GM23248 (cell line): ENCODE measurements at regions not wholly inside any gene's neighbourhood (a gene's known extent, or its start where the extent isn't known, plus 50 kb on each side); places are given as distances from the start of the nearest gene placed in this dataset.
"Not testable (repeated sequence)": the region's sequence is repeated elsewhere in the genome, so short reads cannot be mapped to it uniquely, and the experiment has no call there.

ENCODE experiments used
- DNase-seq: peaks from one replicate; pipeline ENCODE4 v3.0.0-alpha.2; 2015
- H2AFZ ChIP-seq: fragments of 200-600 bp; sonication (generic); 2 replicates; pipeline ENCODE4 v1.6.1; 2016; ENCODE audit warnings: antibody characterized with exemption
- H3F3A ChIP-seq: fragments of 200-600 bp; sonication (generic); 2 replicates; pipeline ENCODE4 v1.6.1; 2016; ENCODE audit warnings: mild to moderate bottlenecking, antibody characterized with exemption, mixed run types; ENCODE audit not compliant: insufficient read depth
- H3K27ac ChIP-seq: fragments of 200-600 bp; sonication (generic); 2 replicates; pipeline ENCODE4 v1.5.1; 2016; ENCODE audit warnings: mild to moderate bottlenecking
- H3K27me3 ChIP-seq: fragments of 200-600 bp; sonication (generic); replicated peaks from 2 replicates; pipeline ENCODE4 v1.6.1; 2016; ENCODE audit warnings: mild to moderate bottlenecking; ENCODE audit not compliant: insufficient read depth
- H3K36me3 ChIP-seq: fragments of 200-600 bp; sonication (generic); 2 replicates; pipeline ENCODE4 v1.6.1; 2016; ENCODE audit warnings: low read depth, mild to moderate bottlenecking
- H3K4me1 ChIP-seq: fragments of 200-600 bp; sonication (generic); 2 replicates; pipeline ENCODE4 v1.6.1; 2016; ENCODE audit warnings: mild to moderate bottlenecking; ENCODE audit not compliant: insufficient read depth
- H3K4me2 ChIP-seq: fragments of 200-600 bp; sonication (generic); one replicate; pipeline ENCODE4 v1.6.1; 2016; ENCODE audit warnings: mild to moderate bottlenecking; ENCODE audit not compliant: unreplicated experiment
- H3K4me3 ChIP-seq: fragments of 200-600 bp; sonication (generic); 2 replicates; pipeline ENCODE4 v1.5.1; 2016; ENCODE audit warnings: mild to moderate bottlenecking
- H3K79me2 ChIP-seq: fragments of 200-600 bp; sonication (generic); 2 replicates; pipeline ENCODE4 v1.6.1; 2016; ENCODE audit warnings: mild to moderate bottlenecking; ENCODE audit not compliant: insufficient read depth
- H3K9ac ChIP-seq: fragments of 200-600 bp; sonication (generic); 2 replicates; pipeline ENCODE4 v1.6.1; 2016; ENCODE audit warnings: mild to moderate bottlenecking
- H3K9me2 ChIP-seq: fragments of 200-600 bp; sonication (generic); 2 replicates; pipeline ENCODE4 v1.6.1; 2016; ENCODE audit warnings: mixed run types, mild to moderate bottlenecking, moderate library complexity; ENCODE audit not compliant: insufficient read depth
- H3K9me3 ChIP-seq: fragments of 200-600 bp; sonication (generic); one replicate; pipeline ENCODE4 v1.6.1; 2017; ENCODE audit warnings: low read depth
- H4K20me1 ChIP-seq: fragments of 200-600 bp; sonication (generic); 2 replicates; pipeline ENCODE4 v1.6.0; 2016; ENCODE audit not compliant: insufficient read depth
- EZH2 ChIP-seq: fragments of 200-600 bp; sonication (generic); IDR thresholded peaks from 2 replicates; pipeline ENCODE4 v1.6.1; 2018; ENCODE audit warnings: antibody characterized with exemption, mild to moderate bottlenecking; ENCODE audit not compliant: insufficient read depth, poor library complexity, severe bottlenecking
- EZH2phosphoT487 ChIP-seq: fragments of 200-600 bp; sonication (generic); IDR thresholded peaks from 2 replicates; pipeline ENCODE4 v1.6.1; 2018; ENCODE audit warnings: antibody characterized with exemption, moderate library complexity, mild to moderate bottlenecking, low read depth; ENCODE audit not compliant: insufficient read depth
- WGBS, 2 experiments: methylation state at CpG; one replicate each; pipeline ENCODE4 v1.1.6; 2015 to 2017; ENCODE audit warnings: low lambda C conversion rate in 2 of 2, low coverage in 1 of 2; ENCODE audit errors: missing lambda C conversion rate in 2 of 2; 5-methylcytosine and 5-hydroxymethylcytosine counted together
- in situ Hi-C: fragments of 300-500 bp; cut with MboI; formaldehyde crosslinking; loops from 2 replicates; pipeline ENCODE4 v1.15.0; 2020

DNA sequence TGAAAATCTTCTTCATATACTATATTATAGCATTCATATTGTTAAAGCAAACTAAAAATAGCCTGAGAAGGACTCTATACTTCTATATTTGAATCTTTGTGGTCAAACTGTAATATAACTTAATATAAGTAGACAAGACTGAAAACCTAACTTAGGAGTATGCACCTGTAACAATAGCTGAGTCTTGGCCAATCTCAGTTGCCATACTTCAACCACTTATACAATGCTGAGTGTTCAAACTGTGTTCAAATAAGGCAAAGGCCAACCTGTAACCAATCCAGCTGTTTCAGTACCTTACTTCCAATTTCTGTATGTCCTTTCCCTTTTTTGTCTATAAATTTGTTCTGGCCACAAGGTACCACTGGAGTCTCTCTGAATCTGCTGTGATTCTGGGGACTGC is 1360.8 kb upstream of the CDH9 start:
- Histone ChIP-seq H3K9me3 (no peaks in the 10 kb centered on the region), H3K79me2 (no peaks in the 10 kb centered on the region), H3K9me2 (no peaks in the 10 kb centered on the region), H3F3A (no peaks in the 10 kb centered on the region), H3K4me3 (no peak overlapping the region), H2AFZ (no peak overlapping the region), H3K27me3 (no peaks in the 10 kb centered on the region), H3K36me3 (no peaks in the 10 kb centered on the region), H3K4me1 (no peaks in the 10 kb centered on the region), H3K9ac (no peak overlapping the region), H3K4me2 (no peak overlapping the region), H4K20me1 (no peaks in the 10 kb centered on the region), H3K27ac (no peak overlapping the region)
- no peak for DNase-seq
- in situ Hi-C loops, result no loop called here
- TF ChIP-seq EZH2phosphoT487 (no peak), EZH2 (no peak)

DNA sequence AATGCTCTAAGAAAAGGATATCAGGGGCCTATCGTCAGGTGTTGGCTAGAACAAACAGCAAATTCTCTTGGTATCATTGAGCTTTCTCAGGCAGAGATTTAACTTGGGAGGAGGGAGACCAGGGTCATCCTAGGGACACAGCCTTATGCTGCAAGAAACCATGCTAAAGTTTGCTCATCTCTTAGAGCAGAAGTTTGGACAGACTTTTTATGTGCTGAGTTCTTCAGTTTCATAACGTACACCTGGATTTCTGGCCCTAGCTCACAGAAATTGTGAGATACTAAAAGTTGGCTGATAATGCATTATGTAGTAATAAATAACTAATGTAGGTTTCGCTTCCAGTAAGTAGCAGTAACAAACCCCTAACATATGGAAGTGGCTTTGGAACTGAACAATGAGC is 1359.8 kb upstream of the CDH9 start:
- Histone ChIP-seq H3K9ac (no peak overlapping the region), H4K20me1 (no peaks in the 10 kb centered on the region), H2AFZ (no peak overlapping the region), H3K4me3 (no peak overlapping the region), H3K27me3 (no peaks in the 10 kb centered on the region), H3K9me3 (no peaks in the 10 kb centered on the region), H3K4me2 (no peak overlapping the region), H3F3A (no peaks in the 10 kb centered on the region), H3K9me2 (no peaks in the 10 kb centered on the region), H3K36me3 (no peaks in the 10 kb centered on the region), H3K79me2 (no peaks in the 10 kb centered on the region), H3K4me1 (no peaks in the 10 kb centered on the region), H3K27ac (no peak overlapping the region)
- no peak for DNase-seq
- TF ChIP-seq EZH2phosphoT487 (no peak), EZH2 (no peak)
- 10 to 21% methylated on average over 3 of the region's 3 CpGs for WGBS, 2 experiments
- in situ Hi-C loops, result no loop called here

DNA sequence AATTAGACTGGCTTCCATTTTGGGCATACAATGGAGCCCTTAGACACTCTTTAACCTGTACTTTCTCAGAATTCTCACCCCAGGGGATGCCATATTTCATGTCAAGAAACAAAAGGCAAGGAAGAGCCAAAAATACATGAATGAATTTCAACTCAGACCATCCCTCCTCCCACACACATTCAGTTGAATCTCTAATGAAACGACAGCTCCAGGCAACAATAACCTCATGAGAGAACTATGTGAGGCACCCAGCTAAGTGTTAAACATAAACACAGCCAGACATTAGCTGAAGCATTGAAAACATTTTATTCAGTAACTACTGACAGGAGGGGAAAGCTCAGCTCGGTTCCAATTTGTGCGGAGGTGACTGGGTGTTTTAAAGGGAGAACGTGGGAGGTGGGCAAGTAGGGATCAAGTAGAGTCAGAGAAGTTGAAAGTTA is 1359.1 kb upstream of the CDH9 start:
- H3F3A ChIP-seq, result no peaks in the 10 kb centered on the region
- H3K79me2 ChIP-seq, result no peaks in the 10 kb centered on the region
- no peaks in the 10 kb centered on the region for H3K4me1 ChIP-seq
- no peak overlapping the region for H3K4me2 ChIP-seq
- in situ Hi-C loops, result no loop called here
- H3K9me3 ChIP-seq, result no peaks in the 10 kb centered on the region
- no peak overlapping the region for H2AFZ ChIP-seq
- no peaks in the 10 kb centered on the region for H3K27me3 ChIP-seq
- H3K36me3 ChIP-seq, result no peaks in the 10 kb centered on the region
- no peaks in the 10 kb centered on the region for H4K20me1 ChIP-seq
- H3K9me2 ChIP-seq, result no peaks in the 10 kb centered on the region
- 0 to 3% methylated on average over 4 of the region's 4 CpGs for WGBS, 2 experiments
- TF ChIP-seq EZH2phosphoT487, result no peak
- DNase-seq, result no peak
- H3K9ac ChIP-seq, result no peak overlapping the region
- H3K27ac ChIP-seq, result no peak overlapping the region
- H3K4me3 ChIP-seq, result no peak overlapping the region

DNA sequence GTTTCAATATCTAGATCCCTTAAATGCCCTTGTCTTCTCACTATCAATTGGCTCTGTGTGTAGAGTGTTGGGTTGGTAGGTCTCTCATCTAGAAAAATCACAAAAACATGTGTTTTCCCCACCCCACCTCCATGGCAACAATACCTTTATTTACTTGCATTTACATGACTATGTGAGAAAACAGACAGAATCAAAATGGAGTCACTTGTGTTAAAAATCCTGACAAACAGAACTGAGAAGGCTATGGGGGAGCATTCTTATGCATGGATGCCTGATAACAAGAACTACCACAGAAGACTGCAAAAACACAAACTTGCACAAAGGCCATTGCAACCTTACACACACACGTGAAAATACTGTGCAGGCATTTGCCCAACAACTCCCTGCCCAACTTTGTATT is 1352.9 kb upstream of the CDH9 start:
- H4K20me1 ChIP-seq, result no peaks in the 10 kb centered on the region
- H2AFZ ChIP-seq, result no peak overlapping the region
- no peak overlapping the region for H3K4me3 ChIP-seq
- no peak overlapping the region for H3K4me2 ChIP-seq
- H3F3A ChIP-seq, result no peaks in the 10 kb centered on the region
- no peaks in the 10 kb centered on the region for H3K36me3 ChIP-seq
- H3K9ac ChIP-seq, result no peak overlapping the region
- no peak overlapping the region for H3K27ac ChIP-seq
- no peaks in the 10 kb centered on the region for H3K79me2 ChIP-seq
- no peak for DNase-seq
- TF ChIP-seq EZH2 (no peak), EZH2phosphoT487 (no peak)
- 3 to 6% methylated on average over 1 of the region's 1 CpG for WGBS, 2 experiments
- H3K27me3 ChIP-seq, result no peaks in the 10 kb centered on the region
- no peaks in the 10 kb centered on the region for H3K9me2 ChIP-seq
- H3K9me3 ChIP-seq, result no peaks in the 10 kb centered on the region
- H3K4me1 ChIP-seq, result no peaks in the 10 kb centered on the region
- in situ Hi-C loops, result no loop called here

DNA sequence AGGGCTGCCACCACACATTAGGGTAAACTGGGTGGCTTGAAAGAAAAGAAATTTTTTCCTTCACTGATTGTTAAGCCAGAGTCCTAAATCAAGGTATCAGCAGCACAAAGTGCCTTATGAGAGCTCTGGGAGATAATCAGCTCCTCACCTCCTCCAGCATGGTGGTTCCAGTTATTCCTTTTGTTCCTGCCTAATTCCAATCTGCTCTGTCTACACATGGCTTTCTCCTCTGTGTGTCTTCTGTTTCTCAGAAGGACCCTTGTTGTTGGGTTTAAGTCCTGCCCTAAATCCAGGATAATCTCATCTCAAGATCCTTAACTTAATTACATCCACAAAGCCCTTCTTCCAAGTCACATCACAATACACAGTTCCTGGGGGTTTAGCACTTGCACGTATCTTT is 1352.0 kb upstream of the CDH9 start:
- 3 to 8% methylated on average over 1 of the region's 1 CpG for WGBS, 2 experiments
- H4K20me1 ChIP-seq, result no peaks in the 10 kb centered on the region
- in situ Hi-C loops, result no loop called here

DNA sequence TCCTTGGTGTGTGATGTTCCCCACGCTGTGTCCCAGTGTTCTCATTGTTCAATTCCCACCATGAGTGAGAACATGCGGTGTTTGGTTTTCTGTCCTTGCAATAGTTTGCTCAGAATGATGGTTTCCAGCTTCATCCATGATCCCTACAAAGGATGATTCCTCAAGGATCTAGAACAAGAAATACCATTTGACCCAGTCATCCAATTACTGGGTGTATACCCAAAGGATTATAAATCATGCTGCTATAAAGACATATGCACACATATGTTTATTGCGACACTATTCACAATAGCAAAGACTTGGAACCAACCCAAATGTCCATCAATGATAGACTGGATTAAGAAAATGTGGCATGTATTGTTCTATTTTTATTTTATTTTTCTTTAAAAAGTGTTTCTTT is 1351.3 kb upstream of the CDH9 start:
- H3K36me3 ChIP-seq, H3K9ac ChIP-seq, H3K4me3 ChIP-seq, H3K4me2 ChIP-seq, H3K79me2 ChIP-seq, H3K27ac ChIP-seq, H3K9me2 ChIP-seq, H3K27me3 ChIP-seq, DNase-seq, H3K9me3 ChIP-seq, H3K4me1 ChIP-seq, H2AFZ ChIP-seq, H3F3A ChIP-seq, in situ Hi-C loops, H4K20me1 ChIP-seq: not testable (repeated sequence)
- 29 to 35% methylated on average over 3 of the region's 3 CpGs for WGBS, 2 experiments

More for the DNA sequence above, 1352.0 kb upstream of the CDH9 start:
- Histone ChIP-seq H3K9me3 (no peaks in the 10 kb centered on the region), H3K4me1 (no peaks in the 10 kb centered on the region), H3K36me3 (no peaks in the 10 kb centered on the region), H3K4me3 (no peak overlapping the region), H3F3A (no peaks in the 10 kb centered on the region), H3K9me2 (no peaks in the 10 kb centered on the region), H3K9ac (no peak overlapping the region), H3K79me2 (no peaks in the 10 kb centered on the region), H3K4me2 (no peak overlapping the region), H3K27me3 (no peaks in the 10 kb centered on the region), H2AFZ (no peak overlapping the region), H3K27ac (no peak overlapping the region)
- DNase-seq, result no peak
- TF ChIP-seq EZH2 (no peak), EZH2phosphoT487 (no peak)
